ENCODE measurements at regions not wholly inside any gene's neighbourhood (a gene's known extent, or its start where the extent isn't known, plus 50 kb on each side); places are given as distances from the start of the nearest gene placed in this dataset.

DNA sequence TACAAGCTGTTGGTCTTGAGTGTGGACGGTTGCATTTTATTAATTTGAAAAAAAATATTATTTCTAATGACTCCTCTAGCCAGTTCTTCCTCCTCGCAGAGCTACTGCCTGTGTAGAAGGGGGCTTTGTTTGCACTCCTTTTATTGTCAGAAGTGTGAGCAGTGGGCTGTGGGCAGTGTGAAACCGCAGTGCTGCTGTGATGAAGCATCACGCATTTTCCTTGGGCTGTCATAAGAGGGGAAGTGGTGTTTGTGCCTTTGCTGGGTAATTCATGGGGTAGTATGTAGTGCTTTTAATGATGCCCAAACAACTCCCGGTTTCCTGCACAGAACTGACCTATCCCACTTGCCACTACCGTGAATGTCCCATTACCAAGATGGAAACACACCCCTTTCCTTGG lies 357.3 kb downstream of the ZNF536 start:
- Histone ChIP-seq H3K36me3 (ENCODE audit: low read depth) (no peaks in the 10 kb centered on the region), H3K4me1 (ENCODE audit: low read depth) (no peaks in the 10 kb centered on the region), H3K4me3 (no peak overlapping the region), H3K9me3 (no peaks in the 10 kb centered on the region)
- no peak for TF ChIP-seq CTCF (IDR thresholded peaks at IDR 0.05)
- DNase-seq (no peak), ATAC-seq (no peak)
- intact Hi-C loops (cut with DNase I, micrococcal nuclease) = no loop called here

DNA sequence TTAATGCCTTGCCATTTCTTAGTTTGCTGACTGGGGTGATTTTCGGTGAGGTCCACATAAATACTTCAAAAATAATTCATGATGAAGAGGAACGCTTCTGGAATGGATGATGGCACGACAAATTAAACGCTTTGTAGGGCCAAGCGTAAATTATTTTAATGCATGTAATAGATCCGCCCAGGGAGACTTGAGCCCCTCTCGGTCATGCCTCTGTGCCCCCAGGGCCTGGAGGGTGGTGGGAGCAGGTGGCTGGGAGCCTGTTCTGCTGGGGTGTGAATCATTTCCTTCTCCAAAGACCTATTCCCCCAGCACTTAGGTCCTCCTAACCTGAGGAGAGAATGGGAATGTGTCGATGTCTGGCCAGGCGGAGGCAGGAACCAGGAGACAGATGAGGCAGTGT lies 350.6 kb downstream of the ZNF536 start:
- no peak for TF ChIP-seq CTCF (IDR thresholded peaks at IDR 0.05)
- intact Hi-C loops (cut with DNase I, micrococcal nuclease) = no loop called here
- Histone ChIP-seq H3K36me3 (ENCODE audit: low read depth) (no peaks in the 10 kb centered on the region), H3K4me1 (ENCODE audit: low read depth) (peaks cover 6% of the 10 kb centered on the region), H3K4me3 (no peak overlapping the region), H3K9me3 (no peaks in the 10 kb centered on the region)
- ATAC-seq = no peak
- no peak for DNase-seq

DNA sequence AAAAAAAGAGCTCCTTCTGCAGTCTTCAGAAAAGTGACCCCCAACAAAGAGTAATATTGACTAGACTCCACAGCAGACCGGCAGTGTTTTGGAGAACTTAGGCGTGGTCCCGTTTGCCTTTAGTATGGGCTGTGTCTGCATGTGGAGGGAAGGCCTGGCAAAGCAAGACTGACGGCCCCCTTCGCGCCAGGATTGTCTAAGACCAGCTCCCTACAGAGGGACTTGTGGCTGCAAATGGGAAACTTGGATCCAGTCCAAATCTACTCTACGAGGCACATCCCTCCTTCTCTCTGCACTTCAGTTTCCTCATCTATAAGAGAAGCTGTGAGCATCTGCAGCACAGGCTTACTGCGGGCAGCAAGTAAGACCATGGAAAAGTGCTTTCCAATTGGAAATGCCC lies 350.0 kb downstream of the ZNF536 start:
- no peaks in the 10 kb centered on the region for H3K36me3 ChIP-seq (ENCODE audit: low read depth)
- H3K9me3 ChIP-seq = no peaks in the 10 kb centered on the region
- H3K4me1 ChIP-seq (ENCODE audit: low read depth) = peaks cover 6% of the 10 kb centered on the region
- H3K4me3 ChIP-seq = no peak overlapping the region
- ATAC-seq = no peak
- no peak for TF ChIP-seq CTCF (IDR thresholded peaks at IDR 0.05)
- intact Hi-C loops (cut with DNase I, micrococcal nuclease) = no loop called here
- DNase-seq = no peak

- ATAC-seq (peak; percentile 25), DNase-seq (no peak)
- H3K4me3 ChIP-seq = no peak overlapping the region
- intact Hi-C loops (cut with DNase I, micrococcal nuclease) = no loop called here
- TF ChIP-seq CTCF (IDR thresholded peaks at IDR 0.05) = no peak
- peaks cover 6% of the 10 kb centered on the region for H3K4me1 ChIP-seq (ENCODE audit: low read depth)
- no peaks in the 10 kb centered on the region for H3K36me3 ChIP-seq (ENCODE audit: low read depth)
- no peaks in the 10 kb centered on the region for H3K9me3 ChIP-seq
These were observed 347.8 kb downstream of the ZNF536 start for GRCh38 chr19:30719999-30720345.

GRCh38 chr19:30719189-30719998 lies 347.2 kb downstream of the ZNF536 start:
- no peaks in the 10 kb centered on the region for H3K36me3 ChIP-seq (ENCODE audit: low read depth)
- TF ChIP-seq CTCF (IDR thresholded peaks at IDR 0.05) = no peak
- H3K4me3 ChIP-seq = no peak overlapping the region
- no peaks in the 10 kb centered on the region for H3K9me3 ChIP-seq
- intact Hi-C loops (cut with DNase I, micrococcal nuclease) = no loop called here
- ATAC-seq (peak; percentile 84), DNase-seq (peak in 2 of 3 donors; percentile 63 to 73)
- H3K4me1 ChIP-seq (ENCODE audit: low read depth) = peaks cover 6% of the 10 kb centered on the region
